Vagina (tissue), 2 donors: ENCODE measurements at regions not wholly inside any gene's neighbourhood (a gene's known extent, or its start where the extent isn't known, plus 50 kb on each side); places are given as distances from the start of the nearest gene placed in this dataset.
"Not testable (repeated sequence)": the region's sequence is repeated elsewhere in the genome, so short reads cannot be mapped to it uniquely, and the experiment has no call there.

ENCODE experiments used
- DNase-seq, 2 donors: peaks; one replicate each; pipeline ENCODE4 v3.0.0-alpha.2; 2017; ENCODE audit errors: extremely low spot score in 2 of 2
- H3K27ac ChIP-seq: fragments of 200-600 bp; sonication (generic); one replicate; pipeline ENCODE4 v1.5.1; 2019
- H3K27me3 ChIP-seq: fragments of 200-600 bp; sonication (generic); one replicate; pipeline ENCODE4 v1.5.1; 2019
- H3K36me3 ChIP-seq, 2 donors: fragments of 200-600 bp; sonication (generic); one replicate each; pipeline ENCODE4 v1.5.1; 2017 to 2019
- H3K4me1 ChIP-seq: fragments of 200-600 bp; sonication (generic); one replicate; pipeline ENCODE4 v1.5.1; 2019
- H3K4me3 ChIP-seq, 2 donors: fragments of 200-600 bp; sonication (generic); 1 replicate in 1 of 2; 2 replicates in 1 of 2; pipeline ENCODE4 v1.5.1; 2016 to 2019
- H3K9me3 ChIP-seq: fragments of 200-600 bp; sonication (generic); one replicate; pipeline ENCODE4 v1.5.1; 2019
- CTCF ChIP-seq, 3 experiments: fragments of 450-650 bp in 2 of 3; fragments of 200-600 bp in 1 of 3; sonication (generic) in 1 of 3; IDR thresholded peaks; one replicate each; pipeline ENCODE4 v1.5.1; 2017 to 2019; ENCODE audit warnings: antibody characterized with exemption in 3 of 3, mild to moderate bottlenecking in 2 of 3, moderate library complexity in 2 of 3
- POLR2A ChIP-seq, 2 donors: fragments of 450-650 bp; IDR thresholded peaks; one replicate each; pipeline ENCODE4 v1.6.1; 2017; ENCODE audit warnings: antibody characterized with exemption in 2 of 2, mild to moderate bottlenecking in 2 of 2, moderate library complexity in 2 of 2
- POLR2AphosphoS5 ChIP-seq, 2 donors: sonication (generic); formaldehyde crosslinking; IDR thresholded peaks; one replicate each; pipeline ENCODE4 v1.9.0; 2017; ENCODE audit warnings: antibody characterized with exemption in 2 of 2, mild to moderate bottlenecking in 2 of 2, low read depth in 1 of 2; ENCODE audit not compliant: insufficient read depth in 1 of 2
- intact Hi-C: fragments of 100-400 bp; cut with DNase I; formaldehyde crosslinking; loops from one replicate; pipeline ENCODE4 v1.15.1; 2023

GRCh38 chr10:78231327-78231726 is 197.7 kb downstream of the RPS24 start:
- Histone ChIP-seq H3K9me3 (no peaks in the 10 kb centered on the region), H3K36me3 (no peaks in the 10 kb centered on the region), H3K27ac (no peak overlapping the region), H3K4me1 (no peaks in the 10 kb centered on the region), H3K27me3 (no peaks in the 10 kb centered on the region), H3K4me3 (no peak overlapping the region)
- DNase-seq = no peak
- intact Hi-C loops = no loop called here
- no peak for TF ChIP-seq CTCF (IDR thresholded peaks at IDR 0.05)
- TF ChIP-seq POLR2A (IDR thresholded peaks at IDR 0.05) = no peak
- no peak for TF ChIP-seq POLR2AphosphoS5 (IDR thresholded peaks at IDR 0.05; ENCODE audit: insufficient read depth in 1 of 2, low read depth in 1 of 2)

GRCh38 chr10:78231939-78232338 is 198.3 kb downstream of the RPS24 start:
- Histone ChIP-seq H3K4me3 (no peak overlapping the region), H3K4me1 (no peaks in the 10 kb centered on the region), H3K36me3 (no peaks in the 10 kb centered on the region), H3K27ac (no peak overlapping the region), H3K9me3 (no peaks in the 10 kb centered on the region), H3K27me3 (no peaks in the 10 kb centered on the region)
- DNase-seq = no peak
- intact Hi-C loops = no loop called here
- TF ChIP-seq POLR2AphosphoS5 (IDR thresholded peaks at IDR 0.05; ENCODE audit: insufficient read depth in 1 of 2, low read depth in 1 of 2) (no peak), POLR2A (IDR thresholded peaks at IDR 0.05) (no peak), CTCF (IDR thresholded peaks at IDR 0.05) (no peak)

- H3K4me3 ChIP-seq = no peak overlapping the region
- no peak for TF ChIP-seq POLR2A (IDR thresholded peaks at IDR 0.05)
- TF ChIP-seq CTCF (IDR thresholded peaks at IDR 0.05) = no peak
- TF ChIP-seq POLR2AphosphoS5 (IDR thresholded peaks at IDR 0.05; ENCODE audit: insufficient read depth in 1 of 2, low read depth in 1 of 2) = no peak
- H3K27ac ChIP-seq = no peak overlapping the region
- H3K4me1 ChIP-seq = no peaks in the 10 kb centered on the region
- no peak for DNase-seq
- H3K27me3 ChIP-seq = no peaks in the 10 kb centered on the region
- H3K36me3 ChIP-seq = no peaks in the 10 kb centered on the region
- H3K9me3 ChIP-seq = no peaks in the 10 kb centered on the region
- intact Hi-C loops = no loop called here
Observed at GRCh38 chr10:78236416-78237015, 202.9 kb downstream of the RPS24 start.

GRCh38 chr10:78237951-78238350 is 204.3 kb downstream of the RPS24 start:
- H3K27me3 ChIP-seq, H3K4me3 ChIP-seq, H3K9me3 ChIP-seq, H3K27ac ChIP-seq, DNase-seq, H3K4me1 ChIP-seq, H3K36me3 ChIP-seq, intact Hi-C loops: not testable (repeated sequence)

- no peaks in the 10 kb centered on the region for H3K4me1 ChIP-seq
- TF ChIP-seq POLR2AphosphoS5 (IDR thresholded peaks at IDR 0.05; ENCODE audit: insufficient read depth in 1 of 2, low read depth in 1 of 2) (no peak), CTCF (IDR thresholded peaks at IDR 0.05) (no peak), POLR2A (IDR thresholded peaks at IDR 0.05) (no peak)
- no peaks in the 10 kb centered on the region for H3K27me3 ChIP-seq
- intact Hi-C loops = no loop called here
- no peaks in the 10 kb centered on the region for H3K9me3 ChIP-seq
- no peak overlapping the region for H3K27ac ChIP-seq
- H3K4me3 ChIP-seq = no peak overlapping the region
- DNase-seq = no peak
- no peaks in the 10 kb centered on the region for H3K36me3 ChIP-seq
Observed at GRCh38 chr10:78247266-78247665, 213.6 kb downstream of the RPS24 start.
